Lower leg skin (tissue), 3 donors: ENCODE measurements at regions not wholly inside any gene's neighbourhood (a gene's known extent, or its start where the extent isn't known, plus 50 kb on each side); places are given as distances from the start of the nearest gene placed in this dataset.

Experiments used
- POLR2A ChIP-seq, 2 donors: fragments of 450-650 bp; IDR thresholded peaks; one replicate each; pipeline ENCODE4 v1.6.1; 2016 to 2017; ENCODE audit warnings: antibody characterized with exemption in 2 of 2, mild to moderate bottlenecking in 1 of 2, moderate library complexity in 1 of 2
- TF ChIP-seq, protein P1 (sequence below), 3 donors: fragments of 450-650 bp; IDR thresholded peaks; one replicate each; pipeline ENCODE4 v1.5.1; 2016; ENCODE audit warnings: antibody characterized with exemption in 3 of 3, mild to moderate bottlenecking in 3 of 3, moderate library complexity in 2 of 3

DNA sequence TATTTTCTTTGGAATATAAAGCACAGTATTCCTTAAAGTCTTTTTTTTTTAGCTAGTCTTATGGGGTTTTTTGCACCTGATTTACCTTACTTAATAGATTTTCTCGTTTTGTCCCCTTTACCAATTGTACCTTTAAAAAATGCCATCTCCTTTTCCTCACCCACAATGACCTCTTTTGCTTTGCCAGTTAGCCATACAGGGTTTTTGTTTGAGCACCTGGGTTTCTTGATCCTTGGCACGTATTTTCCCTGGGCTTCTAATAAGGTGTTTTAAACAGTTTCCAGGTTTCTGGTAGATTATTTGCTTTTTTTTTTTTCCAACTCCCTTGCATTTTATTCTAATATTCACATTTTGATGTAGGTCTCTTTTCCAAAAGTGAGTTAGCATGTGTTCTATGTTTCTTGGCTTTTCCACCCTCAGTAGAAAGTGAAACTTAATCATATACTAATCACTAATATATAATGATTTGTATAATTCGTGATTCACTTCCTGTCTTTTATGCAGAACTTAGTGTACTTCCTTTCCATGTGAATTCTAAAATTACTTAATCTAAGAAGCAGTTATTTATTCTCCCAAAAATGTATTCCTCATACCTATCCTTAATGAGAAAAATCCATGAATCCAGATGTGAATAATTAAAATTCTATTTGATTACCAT is 673.9 kb upstream of the RGMB start:
- TF ChIP-seq, protein P1, sequence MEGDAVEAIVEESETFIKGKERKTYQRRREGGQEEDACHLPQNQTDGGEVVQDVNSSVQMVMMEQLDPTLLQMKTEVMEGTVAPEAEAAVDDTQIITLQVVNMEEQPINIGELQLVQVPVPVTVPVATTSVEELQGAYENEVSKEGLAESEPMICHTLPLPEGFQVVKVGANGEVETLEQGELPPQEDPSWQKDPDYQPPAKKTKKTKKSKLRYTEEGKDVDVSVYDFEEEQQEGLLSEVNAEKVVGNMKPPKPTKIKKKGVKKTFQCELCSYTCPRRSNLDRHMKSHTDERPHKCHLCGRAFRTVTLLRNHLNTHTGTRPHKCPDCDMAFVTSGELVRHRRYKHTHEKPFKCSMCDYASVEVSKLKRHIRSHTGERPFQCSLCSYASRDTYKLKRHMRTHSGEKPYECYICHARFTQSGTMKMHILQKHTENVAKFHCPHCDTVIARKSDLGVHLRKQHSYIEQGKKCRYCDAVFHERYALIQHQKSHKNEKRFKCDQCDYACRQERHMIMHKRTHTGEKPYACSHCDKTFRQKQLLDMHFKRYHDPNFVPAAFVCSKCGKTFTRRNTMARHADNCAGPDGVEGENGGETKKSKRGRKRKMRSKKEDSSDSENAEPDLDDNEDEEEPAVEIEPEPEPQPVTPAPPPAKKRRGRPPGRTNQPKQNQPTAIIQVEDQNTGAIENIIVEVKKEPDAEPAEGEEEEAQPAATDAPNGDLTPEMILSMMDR (IDR thresholded peaks at IDR 0.05), result no peak
- no peak for TF ChIP-seq POLR2A (IDR thresholded peaks at IDR 0.05)
